Astrocyte of the cerebellum (primary cell): ENCODE measurements at regions not wholly inside any gene's neighbourhood (a gene's known extent, or its start where the extent isn't known, plus 50 kb on each side); places are given as distances from the start of the nearest gene placed in this dataset.

Experiments
- DNase-seq: peaks from one replicate; pipeline ENCODE4 v3.0.0-alpha.2; 2011; ENCODE audit warnings: low read depth
- H3K4me3 ChIP-seq: 2 replicates; pipeline ENCODE4 v1.5.1; 2011; ENCODE audit warnings: mild to moderate bottlenecking, low read depth, low read length, moderate library complexity
- CTCF ChIP-seq: IDR thresholded peaks from 2 replicates; pipeline ENCODE4 v1.5.1; 2012; ENCODE audit warnings: low read length, low read depth, moderate library complexity, mild to moderate bottlenecking; ENCODE audit errors: missing control alignments
- in situ Hi-C: cut with HindIII; loops from 2 replicates; pipeline ENCODE4 v1.10.0; 2017; ENCODE audit warnings: low sequenced_read_pairs

- H3K4me3 ChIP-seq, result no peak overlapping the region
- DNase-seq, result no peak
- in situ Hi-C loops, result no loop called here
- TF ChIP-seq CTCF, result no peak
These were observed 506.5 kb downstream of the C4orf33 start for GRCh38 chr4:129602447-129602846.

GRCh38 chr4:129603241-129603931, 507.4 kb downstream of the C4orf33 start:
- in situ Hi-C loops, result no loop called here
- no peak for DNase-seq
- no peak overlapping the region for H3K4me3 ChIP-seq
- no peak for TF ChIP-seq CTCF

DNA sequence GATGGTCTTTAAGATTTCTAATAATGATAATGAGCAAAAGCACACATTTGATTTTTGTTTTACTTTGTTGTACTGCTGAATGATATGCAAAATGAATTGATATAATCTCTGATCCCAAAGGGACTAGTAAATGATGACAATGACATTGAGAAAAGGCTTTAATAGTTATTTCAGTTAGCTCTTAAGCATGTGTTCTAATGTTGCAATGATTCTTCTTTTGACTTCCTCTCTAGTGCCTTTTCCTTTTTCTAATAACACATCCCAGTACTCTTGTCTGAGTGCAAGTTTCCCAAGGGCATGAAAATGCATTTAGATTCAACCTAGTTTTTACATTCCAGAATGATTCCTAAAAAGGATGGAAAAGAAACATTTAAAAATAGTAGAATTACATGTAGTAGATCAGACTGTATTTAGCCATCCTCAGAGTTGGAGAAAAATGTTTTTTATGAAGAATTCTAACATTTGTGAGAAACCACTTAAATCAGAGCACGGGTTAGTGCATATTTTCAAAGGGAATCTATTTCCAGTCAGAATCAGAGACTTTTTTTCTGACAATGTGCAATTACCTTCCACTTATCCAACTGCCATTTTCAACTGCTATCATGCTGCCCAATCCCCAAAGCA, 508.8 kb downstream of the C4orf33 start:
- in situ Hi-C loops, result no loop called here
- no peak for TF ChIP-seq CTCF
- DNase-seq, result no peak
- no peak overlapping the region for H3K4me3 ChIP-seq

DNA sequence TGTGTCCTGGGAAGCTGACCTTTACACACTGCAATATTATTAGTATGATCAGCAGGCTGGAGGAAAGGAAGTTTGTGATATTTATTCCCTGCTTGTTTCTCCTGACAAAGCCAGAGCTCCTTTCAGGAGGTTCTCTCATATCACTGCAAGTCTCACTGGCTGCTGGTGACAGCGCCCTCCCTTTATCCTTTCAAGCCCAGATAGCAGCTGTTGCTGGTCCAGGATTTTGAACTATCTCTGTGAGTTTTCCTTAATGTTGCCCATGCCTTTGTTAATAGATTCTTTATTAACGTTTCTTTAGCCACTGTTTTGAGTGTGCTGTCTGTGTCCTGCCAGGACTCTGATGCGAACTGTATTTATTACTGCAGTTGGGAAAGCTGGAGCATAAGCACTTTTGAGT, 518.7 kb downstream of the C4orf33 start:
- TF ChIP-seq CTCF, result no peak
- in situ Hi-C loops, result no loop called here

DNA sequence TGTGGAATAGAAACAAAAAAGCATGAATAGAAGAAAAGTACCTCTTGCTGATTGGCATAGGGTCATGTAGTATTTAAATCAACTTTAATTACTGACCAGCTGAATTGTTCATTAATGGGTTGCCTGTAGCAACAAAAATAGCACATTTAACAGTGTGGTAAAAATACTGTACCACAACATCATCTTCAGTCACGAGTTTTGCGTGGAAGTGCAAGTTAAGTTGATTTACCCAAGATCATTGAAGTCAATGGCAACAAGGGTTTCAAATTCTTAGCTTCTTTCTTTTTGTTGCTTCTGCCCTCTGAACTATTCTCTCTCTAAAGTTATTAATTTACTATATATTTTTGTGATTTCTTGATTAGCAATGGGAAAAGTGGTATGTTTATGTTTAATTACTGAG, 526.6 kb downstream of the C4orf33 start:
- H3K4me3 ChIP-seq, result no peak overlapping the region
- in situ Hi-C loops, result no loop called here
- no peak for DNase-seq
- TF ChIP-seq CTCF, result no peak

More for the DNA sequence above, 518.7 kb downstream of the C4orf33 start:
- no peak overlapping the region for H3K4me3 ChIP-seq
- DNase-seq, result no peak

DNA sequence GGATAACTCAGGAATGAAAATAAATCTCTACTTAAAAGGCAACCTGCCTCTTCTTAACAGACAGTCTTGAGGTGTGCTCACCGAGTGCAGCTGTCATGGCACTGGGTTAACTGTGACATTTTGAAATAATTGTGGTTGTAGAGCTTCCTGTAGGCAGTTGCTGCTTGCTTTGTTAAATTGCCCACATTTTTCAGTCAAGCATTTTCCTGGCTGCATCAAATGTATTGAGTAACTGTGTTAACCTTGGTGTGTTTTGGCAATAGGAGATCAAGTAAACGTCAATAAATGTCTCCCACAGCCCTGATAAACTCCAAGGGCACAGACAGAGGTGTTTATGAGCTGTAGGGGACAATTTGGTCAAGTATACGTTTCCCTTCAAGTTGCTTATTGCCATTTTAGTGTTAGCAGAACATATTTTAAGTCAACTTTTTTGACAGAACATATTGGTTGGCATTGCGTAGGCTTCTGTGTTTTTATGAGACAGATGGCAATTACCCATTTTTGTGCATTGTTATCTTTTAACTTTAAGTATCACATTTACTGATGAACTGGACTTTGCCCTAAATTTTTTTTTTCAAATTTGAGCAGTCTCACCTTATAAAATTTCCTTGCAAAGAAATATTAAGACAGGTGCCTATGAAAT, 527.4 kb downstream of the C4orf33 start:
- TF ChIP-seq CTCF, result no peak
- in situ Hi-C loops, result no loop called here
- DNase-seq, result no peak
- H3K4me3 ChIP-seq, result no peak overlapping the region
